ACC112 (cell line): ENCODE measurements at regions not wholly inside any gene's neighbourhood (a gene's known extent, or its start where the extent isn't known, plus 50 kb on each side); places are given as distances from the start of the nearest gene placed in this dataset.

Source experiments
- H2AFZ ChIP-seq: fragments of 200-600 bp; sonication (generic); one replicate; pipeline ENCODE4 v1.6.0; 2017; ENCODE audit warnings: antibody characterized with exemption, low read length; ENCODE audit not compliant: unreplicated experiment
- H3K27ac ChIP-seq: fragments of 200-600 bp; sonication (generic); 2 replicates; pipeline ENCODE4 v1.5.1; 2014; ENCODE audit warnings: low read depth, mild to moderate bottlenecking, antibody characterized with exemption, low read length, moderate library complexity
- H3K27me3 ChIP-seq: fragments of 200-600 bp; sonication (generic); 2 replicates; pipeline ENCODE4 v1.6.1; 2014; ENCODE audit warnings: mild to moderate bottlenecking, antibody characterized with exemption, low read length, moderate library complexity, mixed read lengths; ENCODE audit not compliant: insufficient read depth
- H3K36me3 ChIP-seq: fragments of 200-600 bp; sonication (generic); 2 replicates; pipeline ENCODE4 v1.6.1; 2016; ENCODE audit warnings: mild to moderate bottlenecking, antibody characterized with exemption, low read length, moderate library complexity, mixed read lengths; ENCODE audit not compliant: insufficient read depth
- H3K4me1 ChIP-seq: fragments of 200-600 bp; sonication (generic); one replicate; pipeline ENCODE4 v1.6.1; 2016; ENCODE audit warnings: low read length, mixed read lengths; ENCODE audit not compliant: insufficient read depth, unreplicated experiment, control insufficient read depth
- H3K4me3 ChIP-seq: fragments of 200-600 bp; sonication (generic); 2 replicates; pipeline ENCODE4 v1.5.1; 2014; ENCODE audit warnings: mild to moderate bottlenecking, low read depth, low read length
- H3K79me2 ChIP-seq: fragments of 200-600 bp; sonication (generic); one replicate; pipeline ENCODE4 v1.6.0; 2016; ENCODE audit warnings: low read length; ENCODE audit not compliant: control insufficient read depth, unreplicated experiment, insufficient read depth

GRCh38 chr2:8573942-8574195 lies 108.0 kb upstream of the ID2 start:
- Histone ChIP-seq H3K27me3 (peaks cover 18% of the 10 kb centered on the region), H3K4me1 (no peaks in the 10 kb centered on the region), H3K4me3 (no peak overlapping the region), H3K79me2 (no peaks in the 10 kb centered on the region), H2AFZ (no peak overlapping the region), H3K36me3 (no peaks in the 10 kb centered on the region), H3K27ac (no peak overlapping the region)

GRCh38 chr2:8574196-8575037 lies 107.4 kb upstream of the ID2 start:
- Histone ChIP-seq H3K27me3 (peaks cover 20% of the 10 kb centered on the region), H3K36me3 (no peaks in the 10 kb centered on the region), H3K4me1 (no peaks in the 10 kb centered on the region), H2AFZ (no peak overlapping the region), H3K79me2 (no peaks in the 10 kb centered on the region), H3K4me3 (no peak overlapping the region), H3K27ac (no peak overlapping the region)

- no peak overlapping the region for H3K4me3 ChIP-seq
- no peaks in the 10 kb centered on the region for H3K79me2 ChIP-seq
- no peak overlapping the region for H2AFZ ChIP-seq
- no peaks in the 10 kb centered on the region for H3K36me3 ChIP-seq
- no peaks in the 10 kb centered on the region for H3K4me1 ChIP-seq
- peaks cover 24% of the 10 kb centered on the region for H3K27me3 ChIP-seq
- H3K27ac ChIP-seq: no peak overlapping the region
Observed at GRCh38 chr2:8575038-8575833, 106.6 kb upstream of the ID2 start.

GRCh38 chr2:8575834-8576423 lies 105.9 kb upstream of the ID2 start:
- H3K27ac ChIP-seq: no peak overlapping the region
- H2AFZ ChIP-seq: no peak overlapping the region
- no peaks in the 10 kb centered on the region for H3K79me2 ChIP-seq
- H3K4me3 ChIP-seq: no peak overlapping the region
- H3K36me3 ChIP-seq: no peaks in the 10 kb centered on the region
- H3K4me1 ChIP-seq: no peaks in the 10 kb centered on the region
- peaks cover 24% of the 10 kb centered on the region for H3K27me3 ChIP-seq

DNA sequence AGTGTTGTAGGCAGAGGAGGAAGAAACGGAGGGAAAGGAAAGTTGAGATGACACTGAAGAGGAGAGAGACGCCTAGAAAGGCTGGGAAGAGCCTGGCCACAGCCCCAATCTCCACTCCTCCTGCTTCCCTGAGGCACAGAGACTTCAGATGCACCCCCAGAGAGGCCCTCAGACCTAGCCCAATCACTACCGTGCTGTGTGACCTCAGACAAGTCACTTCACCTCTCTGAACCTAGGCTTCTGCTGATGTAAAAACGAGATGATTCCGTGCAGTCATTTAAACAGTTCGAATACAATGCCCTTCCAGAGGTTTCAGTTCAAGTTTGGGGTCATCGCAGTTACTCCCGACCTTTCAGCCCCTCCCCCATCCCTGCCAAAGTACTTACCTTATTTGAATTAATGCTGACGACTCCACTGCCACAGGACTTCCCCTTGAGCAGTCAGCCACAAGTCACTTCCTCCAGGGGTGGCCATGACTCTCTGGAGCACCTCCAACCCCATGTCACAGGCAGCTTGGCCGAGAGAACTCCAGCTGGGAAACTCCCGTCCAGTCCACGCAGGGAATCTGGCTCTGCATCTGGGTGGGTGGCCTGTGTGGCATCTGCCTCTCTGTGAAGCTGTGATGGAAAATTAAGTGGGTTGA lies 105.2 kb upstream of the ID2 start:
- Histone ChIP-seq H3K79me2 (no peaks in the 10 kb centered on the region), H2AFZ (no peak overlapping the region), H3K4me1 (no peaks in the 10 kb centered on the region), H3K27ac (no peak overlapping the region), H3K27me3 (peaks cover 24% of the 10 kb centered on the region), H3K4me3 (no peak overlapping the region), H3K36me3 (no peaks in the 10 kb centered on the region)

DNA sequence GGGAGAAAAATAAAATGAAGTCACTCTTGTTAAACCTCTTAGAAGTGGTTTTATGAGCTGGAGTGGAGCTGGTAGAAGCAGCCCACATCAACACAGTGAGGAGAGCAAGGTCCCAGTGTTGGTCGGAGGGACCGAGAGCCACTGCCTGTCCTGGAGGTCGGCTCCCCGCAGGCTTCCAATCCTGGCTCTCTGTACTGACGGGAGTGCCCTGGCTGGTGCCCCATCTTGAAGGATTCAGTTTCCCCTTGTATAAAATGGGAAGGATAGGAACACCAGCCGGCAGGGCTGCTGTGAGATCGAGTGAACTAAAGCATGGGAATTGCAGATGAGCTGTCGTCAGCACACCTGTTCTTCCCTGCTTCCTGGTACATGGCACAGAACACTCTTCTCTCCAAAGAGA lies 104.3 kb upstream of the ID2 start:
- Histone ChIP-seq H3K4me1 (no peaks in the 10 kb centered on the region), H3K27me3 (peaks cover 24% of the 10 kb centered on the region), H3K79me2 (no peaks in the 10 kb centered on the region), H3K27ac (no peak overlapping the region), H2AFZ (no peak overlapping the region), H3K4me3 (no peak overlapping the region), H3K36me3 (no peaks in the 10 kb centered on the region)

DNA sequence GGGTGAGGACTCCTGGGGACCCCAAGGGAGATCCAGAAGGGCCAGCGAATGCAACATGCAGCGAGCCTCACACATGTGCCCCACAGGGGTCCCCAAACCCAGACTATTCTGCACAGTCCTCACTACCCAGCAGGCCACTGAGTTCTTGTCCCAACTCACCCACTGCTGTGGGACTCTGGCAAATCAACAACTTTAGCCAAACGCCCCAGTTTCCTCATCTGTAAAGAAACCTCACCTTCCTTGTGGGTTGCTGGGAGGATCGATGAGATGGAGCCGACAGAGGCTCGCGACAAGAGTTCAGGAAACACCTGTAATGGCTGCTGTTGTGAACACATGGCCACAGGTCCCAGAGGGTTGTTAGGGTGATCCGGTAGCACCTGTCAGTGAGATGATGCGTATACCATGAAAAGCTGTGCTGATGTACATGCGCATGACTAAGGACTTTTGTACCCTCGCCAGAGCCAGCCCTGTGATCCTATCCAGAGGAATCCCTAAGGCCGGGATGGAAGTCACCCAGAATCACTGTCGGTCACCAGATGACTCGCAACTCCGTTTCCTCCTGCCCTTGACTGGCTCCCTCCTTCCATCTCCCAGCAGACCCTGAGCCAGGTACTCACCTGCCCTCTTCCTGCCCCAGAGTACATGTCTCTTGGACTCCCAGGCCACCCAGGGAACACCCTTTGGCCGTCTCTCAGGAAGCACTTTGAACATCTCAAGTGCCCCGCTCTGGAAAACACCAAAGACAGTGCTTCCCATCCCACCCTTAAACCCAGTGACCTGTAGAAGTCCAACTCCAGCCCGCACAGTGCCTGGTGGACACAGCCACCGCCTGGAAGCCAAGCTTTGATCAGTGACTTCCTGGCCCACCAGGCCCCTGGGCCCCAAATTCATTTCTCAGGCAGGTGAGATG lies 103.3 kb upstream of the ID2 start:
- peaks cover 24% of the 10 kb centered on the region for H3K27me3 ChIP-seq
- H3K79me2 ChIP-seq: no peaks in the 10 kb centered on the region
- no peaks in the 10 kb centered on the region for H3K36me3 ChIP-seq
- no peak overlapping the region for H3K27ac ChIP-seq
- no peaks in the 10 kb centered on the region for H3K4me1 ChIP-seq
- no peak overlapping the region for H2AFZ ChIP-seq
- H3K4me3 ChIP-seq: no peak overlapping the region

DNA sequence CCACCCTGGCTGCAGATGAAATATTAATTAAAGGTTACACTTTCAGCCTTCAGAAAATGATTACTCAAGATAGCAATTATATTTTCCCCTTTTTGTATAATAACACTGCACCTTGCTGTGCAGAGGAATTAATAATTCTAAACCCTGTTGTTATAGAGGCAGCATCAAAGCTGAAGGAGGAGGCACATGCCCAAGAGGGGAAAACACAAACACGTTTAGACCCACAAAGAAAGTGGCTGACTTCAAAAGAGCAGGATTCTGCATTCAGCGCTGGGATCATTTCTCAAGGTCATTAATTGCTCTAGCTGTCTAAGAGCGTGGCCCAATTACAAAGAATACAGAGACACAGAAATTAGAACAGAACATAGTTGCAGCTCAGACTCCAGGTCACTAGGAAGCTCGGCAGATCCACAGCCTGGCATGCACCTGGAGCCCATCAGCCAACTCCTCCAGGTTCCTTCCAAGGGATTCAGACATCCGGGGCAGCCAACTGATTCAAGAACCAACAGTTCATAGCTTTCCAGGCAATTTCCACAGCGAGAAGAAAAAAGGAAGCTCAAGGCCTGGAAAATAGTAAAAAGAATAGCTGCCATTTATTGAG lies 102.3 kb upstream of the ID2 start:
- H3K27ac ChIP-seq: no peak overlapping the region
- peaks cover 24% of the 10 kb centered on the region for H3K27me3 ChIP-seq
- H3K4me1 ChIP-seq: no peaks in the 10 kb centered on the region
- no peaks in the 10 kb centered on the region for H3K79me2 ChIP-seq
- H3K36me3 ChIP-seq: no peaks in the 10 kb centered on the region
- no peak overlapping the region for H2AFZ ChIP-seq
- H3K4me3 ChIP-seq: no peak overlapping the region

- Histone ChIP-seq H3K4me1 (no peaks in the 10 kb centered on the region), H3K4me3 (no peak overlapping the region), H3K27ac (no peak overlapping the region)
Observed at GRCh38 chr2:8580316-8581233, 101.3 kb upstream of the ID2 start.

More at GRCh38 chr2:8580316-8581233, 101.3 kb upstream of the ID2 start:
- Histone ChIP-seq H3K79me2 (no peaks in the 10 kb centered on the region), H2AFZ (no peak overlapping the region), H3K36me3 (no peaks in the 10 kb centered on the region), H3K27me3 (peaks cover 24% of the 10 kb centered on the region)
